AG04450 (cell line): ENCODE measurements at regions not wholly inside any gene's neighbourhood (a gene's known extent, or its start where the extent isn't known, plus 50 kb on each side); places are given as distances from the start of the nearest gene placed in this dataset.

ENCODE experiments used
- CTCF ChIA-PET: fragments of 300-600, 350-600 bp; formaldehyde crosslinking; extraction: SDS; loops from one replicate; lab custom pipeline; 2022; ENCODE audit warnings: antibody characterized with exemption, inconsistent platforms; lab: Charles Lee
- POLR2A ChIA-PET: fragments of 350-600 bp; formaldehyde crosslinking; extraction: SDS; loops from one replicate; lab custom pipeline; 2021; ENCODE audit warnings: antibody characterized with exemption, inconsistent platforms; lab: Yijun Ruan, JAX
- DNase-seq: peaks from one replicate; pipeline ENCODE4 v3.0.0-alpha.2; 2011; ENCODE audit warnings: low read depth, low spot score
- H3K27ac ChIP-seq: one replicate; pipeline ENCODE4 v1.5.1; 2012; ENCODE audit warnings: low read depth, low read length, control low read depth
- H3K27me3 ChIP-seq: one replicate; pipeline ENCODE4 v1.6.0; 2012; ENCODE audit warnings: low read length; ENCODE audit not compliant: control insufficient read depth, insufficient read depth
- H3K4me3 ChIP-seq: 2 replicates; pipeline ENCODE4 v1.5.1; 2011; ENCODE audit warnings: mild to moderate bottlenecking, low read depth, low read length, control low read depth
- H3K9me3 ChIP-seq: 2 replicates; pipeline ENCODE4 v1.5.1; 2012; ENCODE audit warnings: low read length; ENCODE audit not compliant: control insufficient read depth, insufficient read depth
- CTCF ChIP-seq: IDR thresholded peaks from 2 replicates; pipeline ENCODE4 v1.5.1; 2011; ENCODE audit warnings: low read depth, low read length, control low read depth, inconsistent platforms

GRCh38 chr5:129853588-129853987, 50.7 kb upstream of the CHSY3 start:
- no peak overlapping the region for H3K4me3 ChIP-seq
- no peak overlapping the region for H3K27ac ChIP-seq
- ChIA-PET CTCF (interaction anchor here (0.6 to 5.6 kb wide), 8 partner anchors 8 to 830 kb away, joined by 3 to 85 read pairs (median 6); no protein-coding TSS in a partner anchor), POLR2A (no interaction called here)
- H3K9me3 ChIP-seq: no peaks in the 10 kb centered on the region
- TF ChIP-seq CTCF: no peak
- no peaks in the 10 kb centered on the region for H3K27me3 ChIP-seq
- no peak for DNase-seq
